Ammon's horn (tissue), 1 donor: ENCODE measurements at regions not wholly inside any gene's neighbourhood (a gene's known extent, or its start where the extent isn't known, plus 50 kb on each side); places are given as distances from the start of the nearest gene placed in this dataset.
"Not testable (repeated sequence)": the region's sequence is repeated elsewhere in the genome, so short reads cannot be mapped to it uniquely, and the experiment has no call there.

ENCODE experiments used
- DNase-seq: peaks from one replicate; pipeline ENCODE4 v3.0.0-alpha.2; 2016; ENCODE audit warnings: low spot score

GRCh38 chr9:15113288-15113687, 193.7 kb downstream of the TTC39B start:
- DNase-seq, result no peak

- no peak for DNase-seq
These were observed 195.9 kb downstream of the TTC39B start for GRCh38 chr9:15111071-15111470.

DNA sequence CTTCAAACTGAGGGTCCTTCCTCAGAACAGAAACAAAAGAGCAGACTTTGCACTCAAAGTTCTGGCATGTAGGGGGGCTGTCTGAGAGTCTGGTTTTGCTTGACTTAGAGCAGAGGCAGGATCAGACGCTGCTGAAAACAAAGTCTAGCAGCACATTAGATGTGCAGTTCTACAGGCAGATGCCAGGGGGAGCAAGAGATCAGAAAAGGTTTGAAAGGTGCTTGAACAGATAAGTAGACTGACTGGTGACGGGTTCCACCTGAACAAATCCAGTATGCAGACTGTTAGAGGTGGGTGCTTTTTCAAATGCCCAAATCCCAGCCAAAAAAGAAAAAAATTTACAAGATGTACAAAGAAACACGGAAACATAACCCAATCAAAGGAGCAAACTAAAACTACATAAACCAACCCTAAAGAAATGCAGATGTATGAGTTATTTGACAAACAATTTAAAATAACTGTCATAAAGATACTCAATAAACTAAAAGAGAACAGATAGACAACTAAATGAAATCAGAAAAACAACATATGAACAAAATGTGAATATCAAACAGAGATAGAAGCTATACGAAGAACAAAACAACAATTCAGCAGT, 194.7 kb upstream of the FREM1 start:
- DNase-seq, result peak; percentile 31

GRCh38 chr9:15103290-15103689, 193.1 kb upstream of the FREM1 start:
- no peak for DNase-seq

DNA sequence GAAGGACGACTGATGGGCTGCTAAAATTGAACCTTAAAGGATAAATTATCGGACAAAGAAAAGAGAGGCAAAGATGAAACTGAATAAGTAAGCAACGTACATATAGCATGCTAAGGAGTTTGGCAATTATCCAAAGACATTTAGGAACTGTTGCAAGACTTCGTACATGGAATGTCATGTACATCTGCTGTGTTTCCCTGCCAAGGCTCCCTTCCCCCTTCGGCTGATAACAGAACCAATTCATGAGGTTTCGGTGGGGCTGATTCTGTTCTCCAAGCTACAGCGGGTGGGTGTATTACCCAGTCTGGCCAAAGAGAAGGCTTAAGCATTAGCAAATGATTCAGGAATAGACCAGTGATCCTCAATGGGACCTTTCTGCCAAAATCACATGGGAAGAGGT, 190.9 kb upstream of the FREM1 start:
- no peak for DNase-seq

DNA sequence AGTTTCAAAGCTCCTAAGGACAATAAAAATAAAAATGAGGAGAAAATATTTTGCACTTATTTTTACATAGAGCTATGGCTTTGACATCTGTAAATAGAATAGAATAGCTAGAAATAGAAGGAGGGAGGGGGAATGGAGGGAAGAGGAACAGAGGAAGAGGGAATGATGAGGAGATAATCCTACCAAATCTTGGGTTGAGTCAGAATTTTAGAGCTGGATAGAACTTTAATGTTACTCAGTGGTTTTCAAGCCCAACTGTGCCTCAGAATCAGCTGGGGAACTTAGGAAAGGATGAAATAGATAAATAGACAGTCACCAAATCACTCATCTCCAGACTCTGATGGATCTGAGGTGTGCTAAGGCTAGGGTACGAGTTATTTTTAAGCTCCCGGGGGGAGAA, 190.3 kb upstream of the FREM1 start:
- no peak for DNase-seq

DNA sequence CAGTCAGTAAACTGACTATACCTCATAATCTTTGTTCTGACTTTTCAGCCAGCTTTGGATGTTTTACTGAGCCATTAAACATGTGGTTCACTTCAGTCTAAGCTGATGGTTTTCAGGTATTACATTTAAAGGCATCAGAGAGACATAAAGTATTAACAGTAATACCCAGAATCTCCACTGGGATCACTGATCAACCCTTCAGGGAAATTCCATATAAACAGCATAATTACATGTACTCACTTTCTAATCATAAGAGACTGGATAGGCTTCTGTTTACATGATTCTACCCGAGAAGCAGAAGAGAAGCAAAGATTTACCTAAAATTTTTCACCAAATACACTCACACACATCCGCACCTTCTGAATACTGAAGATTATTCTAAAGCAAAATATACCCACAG, 186.7 kb upstream of the FREM1 start:
- no peak for DNase-seq

- DNase-seq, result no peak
These were observed 176.6 kb upstream of the FREM1 start for GRCh38 chr9:15086778-15087324.

DNA sequence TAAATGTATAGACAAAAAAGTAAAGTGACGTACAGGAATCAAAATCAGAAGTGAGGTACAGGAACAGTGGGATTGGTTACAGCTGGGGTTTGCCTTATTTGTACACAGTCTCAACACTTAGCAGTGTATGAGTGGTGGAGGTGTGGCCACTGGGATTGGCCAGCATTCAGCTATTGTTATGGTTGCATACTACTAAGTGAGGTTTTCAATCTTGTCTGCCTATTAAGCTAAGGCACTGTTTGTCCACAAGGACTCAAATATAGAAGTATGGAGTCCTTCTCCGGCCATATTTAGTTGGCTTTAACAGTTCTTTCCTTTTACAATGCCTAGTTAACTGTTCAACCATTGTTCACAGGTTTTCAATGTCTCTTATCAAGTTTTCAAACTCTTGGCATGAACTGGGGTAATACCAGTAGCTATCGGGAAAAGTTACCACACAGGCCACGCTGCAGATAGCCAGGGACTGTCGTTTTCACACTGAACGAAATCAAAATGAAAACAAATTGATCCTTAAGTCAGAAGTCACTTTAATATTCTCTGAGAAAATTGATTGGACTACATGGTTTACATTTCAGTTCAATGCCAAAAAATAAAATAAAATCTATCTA, 176.0 kb upstream of the FREM1 start:
- no peak for DNase-seq

DNA sequence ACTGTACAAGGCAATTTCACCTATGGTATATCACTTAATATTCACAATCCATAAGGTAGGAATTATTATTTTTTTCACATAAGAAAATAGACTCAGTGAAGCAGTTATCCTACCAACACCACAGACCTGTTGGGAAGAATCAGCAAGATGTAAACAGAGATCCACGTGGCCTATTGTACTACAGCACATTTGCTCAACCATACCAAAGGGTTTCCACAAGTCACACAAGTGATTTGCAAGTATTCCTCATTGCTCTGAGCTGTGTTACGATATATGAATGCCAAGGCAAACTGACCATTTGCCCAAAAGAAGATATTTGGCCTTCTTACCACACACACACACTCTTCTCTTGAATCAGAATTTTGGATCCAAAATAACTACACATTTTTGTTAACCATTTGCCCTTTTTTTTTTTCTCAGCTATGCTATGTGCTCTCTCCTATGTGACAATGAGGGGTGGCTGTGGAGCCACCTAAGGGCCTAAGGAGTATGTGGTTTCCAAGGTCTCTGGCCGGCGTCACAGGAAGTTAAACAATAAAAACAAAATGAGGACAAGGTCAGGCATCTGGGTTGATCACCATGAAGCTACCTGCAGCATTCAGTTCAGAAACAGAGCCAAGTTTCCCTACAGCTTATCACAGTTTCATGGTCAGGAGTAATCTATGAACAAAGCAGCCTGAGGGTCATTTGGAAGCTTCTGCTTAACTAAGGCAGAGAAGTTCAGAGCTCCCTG, 171.0 kb upstream of the FREM1 start:
- no peak for DNase-seq

GRCh38 chr9:15080401-15080800, 170.2 kb upstream of the FREM1 start:
- no peak for DNase-seq

GRCh38 chr9:15079989-15080388, 169.8 kb upstream of the FREM1 start:
- DNase-seq, result no peak

DNA sequence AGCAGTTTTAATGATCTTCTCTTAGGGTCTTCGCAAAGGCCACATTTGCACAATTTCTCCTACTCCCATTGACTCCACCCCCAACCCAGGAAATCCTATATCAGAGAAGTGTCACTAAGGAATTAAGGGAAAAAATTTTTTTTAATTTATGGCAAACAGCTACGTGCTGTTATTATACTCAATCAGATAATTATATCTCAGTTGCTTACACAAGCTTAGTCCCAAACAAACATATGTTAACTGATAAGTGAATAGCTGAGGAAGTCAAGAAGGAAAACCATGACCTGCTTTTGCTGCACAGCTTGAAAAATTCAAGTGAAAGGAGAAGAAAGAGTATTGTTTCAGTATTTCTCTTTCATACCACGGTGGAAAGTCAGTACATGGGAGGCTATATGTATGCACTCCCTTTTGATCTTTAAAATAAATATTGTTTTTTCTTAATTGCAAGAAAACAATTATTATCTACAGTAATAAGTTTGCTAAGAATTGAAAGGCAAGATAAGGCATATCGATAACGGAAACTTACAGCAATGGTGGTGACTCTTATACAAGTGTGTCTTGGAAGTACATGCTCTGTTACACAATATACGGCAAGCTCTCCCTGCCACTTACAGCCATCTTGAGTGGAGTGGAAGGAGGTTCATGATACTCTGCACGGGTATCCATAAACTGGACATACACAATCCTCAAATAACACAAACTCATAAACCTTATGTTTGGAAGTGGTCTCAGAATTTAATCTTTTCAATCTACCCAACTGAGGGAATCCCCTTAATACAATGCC, 167.9 kb upstream of the FREM1 start:
- no peak for DNase-seq

DNA sequence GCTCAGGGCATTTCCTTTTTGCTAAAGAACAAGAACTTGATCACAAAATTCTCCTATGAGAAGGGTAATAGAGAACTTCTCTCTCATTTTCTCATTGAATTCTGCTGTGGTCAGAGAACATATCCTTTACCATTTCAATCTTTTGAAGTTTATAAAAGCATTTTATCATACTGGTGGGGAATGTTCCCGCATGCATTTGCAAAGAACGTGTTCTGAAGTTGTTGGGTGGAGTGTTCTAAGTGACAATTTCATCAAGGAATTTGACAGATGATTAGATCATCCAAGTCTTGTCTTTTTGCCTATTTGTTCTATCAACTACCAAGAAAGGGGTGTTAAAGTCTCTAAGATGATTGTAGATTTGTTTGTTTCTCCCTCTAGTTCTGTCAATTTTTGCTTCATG, 163.4 kb upstream of the FREM1 start:
- DNase-seq, result no peak

- DNase-seq, result no peak
These were observed 160.5 kb upstream of the FREM1 start for GRCh38 chr9:15070716-15071115.

DNA sequence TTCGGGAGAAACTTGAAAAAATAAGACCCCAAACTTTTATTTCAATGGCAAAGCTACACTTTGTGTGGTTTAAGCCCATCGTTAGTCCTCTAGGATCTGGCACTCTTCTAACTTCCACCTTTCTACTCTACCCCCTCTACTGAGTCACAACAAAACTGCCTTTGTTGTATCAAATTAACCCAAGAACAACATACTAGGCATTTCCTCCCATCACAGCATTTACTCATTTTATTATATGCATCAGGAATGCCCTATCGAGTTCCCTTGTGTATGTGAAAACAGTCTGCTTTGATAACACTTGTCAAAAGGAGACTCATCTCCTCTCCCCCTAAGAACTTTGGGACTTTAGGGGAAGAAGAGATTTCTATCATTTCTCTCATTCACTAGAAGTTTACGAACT, 158.9 kb upstream of the FREM1 start:
- DNase-seq, result no peak

- no peak for DNase-seq
These were observed 158.0 kb upstream of the FREM1 start for GRCh38 chr9:15068261-15068660.

DNA sequence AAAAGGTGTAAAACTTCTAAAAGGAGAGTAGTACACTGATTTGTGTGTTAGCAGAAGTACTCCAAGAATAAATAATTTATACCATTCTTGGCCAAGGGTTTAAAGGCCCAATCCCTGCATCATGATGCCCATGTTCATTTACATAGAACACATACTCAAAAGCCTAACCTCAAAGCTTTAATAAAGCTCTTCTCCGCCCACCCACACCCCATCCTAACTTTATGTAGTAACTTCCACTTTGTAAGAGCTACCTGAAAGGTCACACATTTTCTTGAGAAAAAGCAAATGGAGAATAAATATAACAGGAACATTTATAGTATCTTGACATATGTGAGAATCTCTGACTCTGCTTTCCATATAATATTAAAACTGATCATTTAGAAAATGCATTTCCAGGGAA, 148.8 kb upstream of the FREM1 start:
- no peak for DNase-seq

- no peak for DNase-seq
These were observed 148.0 kb upstream of the FREM1 start for GRCh38 chr9:15058236-15058635.

- DNase-seq, result not testable (repeated sequence)
These were observed 145.1 kb upstream of the FREM1 start for GRCh38 chr9:15055284-15055683.

GRCh38 chr9:15048772-15049171, 138.5 kb upstream of the FREM1 start:
- DNase-seq, result no peak

DNA sequence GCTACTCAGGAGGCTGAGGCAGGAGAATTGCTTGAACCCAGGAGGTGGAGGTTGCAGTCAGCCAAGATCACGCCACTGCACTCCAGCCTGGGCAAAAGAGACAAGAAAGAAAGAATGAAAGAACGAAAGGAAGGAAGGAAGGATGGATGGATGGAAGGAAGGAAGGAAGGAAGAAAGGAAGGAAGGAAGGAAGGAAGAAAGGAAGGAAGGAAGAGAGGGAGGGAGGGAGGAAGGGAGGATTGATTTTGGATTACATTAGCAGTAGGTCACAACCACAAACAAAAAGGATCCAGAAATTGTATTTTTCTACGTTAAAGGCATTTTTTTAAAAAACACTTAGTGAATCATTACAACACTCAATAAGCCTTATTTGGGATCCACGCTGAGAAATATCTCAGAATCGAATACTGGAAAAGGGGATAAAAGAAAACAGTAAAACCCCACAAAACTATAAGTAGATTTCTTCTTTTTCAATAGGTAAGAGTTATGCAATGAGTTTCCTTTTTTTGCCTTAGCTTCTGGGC, 136.9 kb upstream of the FREM1 start:
- no peak for DNase-seq
